H9 (cell line): ENCODE measurements at regions not wholly inside any gene's neighbourhood (a gene's known extent, or its start where the extent isn't known, plus 50 kb on each side); places are given as distances from the start of the nearest gene placed in this dataset.

Experiments
- DNase-seq: peaks from one replicate; pipeline ENCODE4 v3.0.0-alpha.2; 2017
- H2AFZ ChIP-seq: one replicate; pipeline ENCODE4 v1.6.1; 2013; ENCODE audit warnings: mild to moderate bottlenecking, low read length, control low read depth, moderate library complexity
- H2AK5ac ChIP-seq: 2 replicates; pipeline ENCODE4 v1.6.1; 2013; ENCODE audit warnings: low read length, control low read depth, mixed read lengths; ENCODE audit not compliant: insufficient read length
- H2BK120ac ChIP-seq: one replicate; pipeline ENCODE4 v1.6.1; 2013; ENCODE audit warnings: low read depth, mild to moderate bottlenecking, low read length, control low read depth, inconsistent platforms; ENCODE audit not compliant: poor library complexity, severe bottlenecking
- H2BK12ac ChIP-seq: 2 replicates; pipeline ENCODE4 v1.6.1; 2013; ENCODE audit warnings: low read length, control low read depth, mixed read lengths, low read depth; ENCODE audit not compliant: insufficient read length
- H2BK15ac ChIP-seq: 2 replicates; pipeline ENCODE4 v1.6.1; 2013; ENCODE audit warnings: low read depth, low read length, control low read depth
- H2BK20ac ChIP-seq: one replicate; pipeline ENCODE4 v1.6.1; 2013; ENCODE audit warnings: low read depth, mild to moderate bottlenecking, low read length, control low read depth, inconsistent platforms; ENCODE audit not compliant: poor library complexity, severe bottlenecking
- H2BK5ac ChIP-seq: 2 replicates; pipeline ENCODE4 v1.6.1; 2013; ENCODE audit warnings: low read length, control low read depth, mixed read lengths; ENCODE audit not compliant: insufficient read length
- H3K14ac ChIP-seq: 2 replicates; pipeline ENCODE4 v1.6.1; 2013; ENCODE audit warnings: low read length, control low read depth; ENCODE audit not compliant: insufficient read depth
- H3K18ac ChIP-seq: 2 replicates; pipeline ENCODE4 v1.6.1; 2013; ENCODE audit warnings: low read depth, mild to moderate bottlenecking, mixed read lengths, low read length, control low read depth; ENCODE audit not compliant: insufficient read length
- H3K23ac ChIP-seq: 2 replicates; pipeline ENCODE4 v1.6.1; 2013; ENCODE audit warnings: low read length, control low read depth, mixed read lengths, low read depth; ENCODE audit not compliant: insufficient read length
- H3K23me2 ChIP-seq: 2 replicates; pipeline ENCODE4 v1.6.1; 2013; ENCODE audit warnings: low read depth, mild to moderate bottlenecking, mixed read lengths, low read length, control low read depth; ENCODE audit not compliant: insufficient read length, poor library complexity, severe bottlenecking
- H3K27ac ChIP-seq: 2 replicates; pipeline ENCODE4 v1.5.1; 2013; ENCODE audit warnings: low read length, control low read depth, mixed read lengths, low read depth; ENCODE audit not compliant: insufficient read length
- H3K27me3 ChIP-seq: 2 replicates; pipeline ENCODE4 v1.6.1; 2013; ENCODE audit warnings: low read length, control low read depth, inconsistent platforms; ENCODE audit not compliant: insufficient read depth
- H3K4ac ChIP-seq: 2 replicates; pipeline ENCODE4 v1.6.1; 2013; ENCODE audit warnings: low read depth, mild to moderate bottlenecking, control low read depth, inconsistent platforms, low read length, moderate library complexity
- H3K4me1 ChIP-seq: 2 replicates; pipeline ENCODE4 v1.6.1; 2013; ENCODE audit warnings: low read length, control low read depth, inconsistent platforms; ENCODE audit not compliant: insufficient read depth
- H3K4me2 ChIP-seq: 2 replicates; pipeline ENCODE4 v1.6.1; 2013; ENCODE audit warnings: low read length, control low read depth, mixed read lengths; ENCODE audit not compliant: insufficient read length, insufficient read depth
- H3K56ac ChIP-seq: 2 replicates; pipeline ENCODE4 v1.6.1; 2013; ENCODE audit warnings: low read depth, mild to moderate bottlenecking, mixed read lengths, low read length, control low read depth; ENCODE audit not compliant: insufficient read length
- H3K79me1 ChIP-seq: 2 replicates; pipeline ENCODE4 v1.6.1; 2013; ENCODE audit warnings: low read depth, mild to moderate bottlenecking, moderate library complexity, low read length, control low read depth, inconsistent platforms; ENCODE audit not compliant: insufficient read depth, poor library complexity, severe bottlenecking
- H3K79me2 ChIP-seq: 2 replicates; pipeline ENCODE4 v1.6.1; 2013; ENCODE audit warnings: low read length, control low read depth, inconsistent platforms; ENCODE audit not compliant: insufficient read depth
- H3K9ac ChIP-seq: 2 replicates; pipeline ENCODE4 v1.6.1; 2013; ENCODE audit warnings: low read length, control low read depth, mixed read lengths; ENCODE audit not compliant: insufficient read length; ENCODE audit errors: extremely low read depth
- H3K9me3 ChIP-seq: one replicate; pipeline ENCODE4 v1.6.1; 2013; ENCODE audit warnings: low read depth, low read length, inconsistent platforms; ENCODE audit not compliant: control insufficient read depth
- H3T11ph ChIP-seq: one replicate; pipeline ENCODE4 v1.6.1; 2013; ENCODE audit warnings: mild to moderate bottlenecking, low read length, control low read depth, inconsistent platforms
- H4K20me1 ChIP-seq: one replicate; pipeline ENCODE4 v1.6.1; 2013; ENCODE audit not compliant: control insufficient read depth, insufficient read length, insufficient read depth
- H4K5ac ChIP-seq: 2 replicates; pipeline ENCODE4 v1.6.1; 2013; ENCODE audit warnings: low read depth, mild to moderate bottlenecking, mixed read lengths, low read length, control low read depth; ENCODE audit not compliant: insufficient read length
- H4K8ac ChIP-seq: replicated peaks from 2 replicates; pipeline ENCODE4 v1.6.1; 2013; ENCODE audit warnings: low read length, control low read depth, mixed read lengths, low read depth; ENCODE audit not compliant: insufficient read length
- H4K91ac ChIP-seq: 2 replicates; pipeline ENCODE4 v1.6.1; 2013; ENCODE audit warnings: low read depth, mild to moderate bottlenecking, moderate library complexity, mixed read lengths, low read length, control low read depth; ENCODE audit not compliant: insufficient read length
- H3K27ac Mint-ChIP-seq, 3 experiments: 2 replicates in 2 of 3; 3 replicates in 1 of 3; pipeline ENCODE4 v1.8.0; 2020 to 2021; ENCODE audit warnings: mixed read lengths in 3 of 3, mild to moderate bottlenecking in 1 of 3, moderate library complexity in 1 of 3
- H3K27me3 Mint-ChIP-seq: 2 replicates; pipeline ENCODE4 v1.8.0; 2021; ENCODE audit warnings: low read depth, mild to moderate bottlenecking, moderate library complexity, mixed read lengths
- H3K36me3 Mint-ChIP-seq, 3 experiments: 2 replicates in 2 of 3; 3 replicates in 1 of 3; pipeline ENCODE4 v1.8.0; 2020 to 2021; ENCODE audit warnings: low read depth in 3 of 3, mixed read lengths in 3 of 3; ENCODE audit not compliant: insufficient read depth in 1 of 3
- H3K4me1 Mint-ChIP-seq, 2 experiments: 2 replicates each; pipeline ENCODE4 v1.8.0; 2020; ENCODE audit warnings: mixed read lengths in 2 of 2
- H3K4me3 Mint-ChIP-seq, 2 experiments: 2 replicates in 1 of 2; 3 replicates in 1 of 2; pipeline ENCODE4 v1.8.0; 2020 to 2021; ENCODE audit warnings: mild to moderate bottlenecking in 2 of 2, mixed read lengths in 2 of 2, moderate library complexity in 1 of 2
- H3K9me3 Mint-ChIP-seq, 2 experiments: 2 replicates in 1 of 2; 3 replicates in 1 of 2; pipeline ENCODE4 v1.8.0; 2020; ENCODE audit warnings: mild to moderate bottlenecking in 2 of 2, mixed read lengths in 2 of 2, moderate library complexity in 1 of 2
- CTCF ChIP-seq: fragments of 200-600 bp; sonication (generic); conservative IDR thresholded peaks from 3 replicates; pipeline ENCODE4 v1.8.0; 2021; ENCODE audit warnings: antibody characterized with exemption, mild to moderate bottlenecking
- WGBS: extraction: QIAGEN DNeasy Blood & Tissue Kit; methylation state at CpG from one replicate; pipeline ENCODE4 v1.1.7; 2013; ENCODE audit warnings: missing lambda C conversion rate, low lambda C conversion rate, mixed read lengths; ENCODE audit not compliant: insufficient read length; ENCODE audit errors: extremely low coverage; 5-methylcytosine and 5-hydroxymethylcytosine counted together

- Histone ChIP-seq H2BK15ac (no peak overlapping the region), H3K79me1 (no peaks in the 10 kb centered on the region), H3K27ac (no peak overlapping the region), H3K18ac (no peak overlapping the region), H3K23ac (no peak overlapping the region), H2BK5ac (no peak overlapping the region), H3K4me1 (no peaks in the 10 kb centered on the region), H2BK20ac (no peak overlapping the region), H3K14ac (no peak overlapping the region), H2AK5ac (no peak overlapping the region), H2AFZ (no peak overlapping the region), H3K4me2 (no peak overlapping the region), H3K9ac (no peak overlapping the region), H3K79me2 (no peaks in the 10 kb centered on the region), H3T11ph (no peak overlapping the region), H3K56ac (no peak overlapping the region), H3K4ac (no peak overlapping the region), H4K5ac (no peak overlapping the region), H2BK12ac (no peak overlapping the region), H3K27me3 (no peaks in the 10 kb centered on the region), H3K23me2 (no peaks in the 10 kb centered on the region), H4K91ac (no peak overlapping the region), H3K9me3 (no peaks in the 10 kb centered on the region), H4K20me1 (no peaks in the 10 kb centered on the region), H4K8ac (no peak overlapping the region), H2BK120ac (no peak overlapping the region)
- H3K4me1 Mint-ChIP-seq = peaks cover 6 to 7% of the 10 kb centered on the region in 2 experiments; a peak in 3 of 4 replicates
- no peak for DNase-seq
- H3K36me3 Mint-ChIP-seq = no peaks in the 10 kb centered on the region
- no peak overlapping the region for H3K27ac Mint-ChIP-seq
- WGBS = no CpG with 5 or more reads among the region's 2 CpGs
- H3K4me3 Mint-ChIP-seq = no peak overlapping the region
- H3K27me3 Mint-ChIP-seq = no peaks in the 10 kb centered on the region
- TF ChIP-seq CTCF = no peak
- H3K9me3 Mint-ChIP-seq = no peaks in the 10 kb centered on the region
Measured at GRCh38 chr12:65637150-65637549, 187.1 kb upstream of the HMGA2 start.
